HG03045 (cell line): ENCODE measurements at regions not wholly inside any gene's neighbourhood (a gene's known extent, or its start where the extent isn't known, plus 50 kb on each side); places are given as distances from the start of the nearest gene placed in this dataset.
"Not testable (repeated sequence)": the region's sequence is repeated elsewhere in the genome, so short reads cannot be mapped to it uniquely, and the experiment has no call there.

Source experiments
- ATAC-seq: cut with Tn5 transposase; IDR thresholded peaks from one replicate; pipeline ENCODE4 v1.9.1; 2021; ENCODE audit warnings: mild to moderate bottlenecking, moderate library complexity; ENCODE audit not compliant: unreplicated experiment

DNA sequence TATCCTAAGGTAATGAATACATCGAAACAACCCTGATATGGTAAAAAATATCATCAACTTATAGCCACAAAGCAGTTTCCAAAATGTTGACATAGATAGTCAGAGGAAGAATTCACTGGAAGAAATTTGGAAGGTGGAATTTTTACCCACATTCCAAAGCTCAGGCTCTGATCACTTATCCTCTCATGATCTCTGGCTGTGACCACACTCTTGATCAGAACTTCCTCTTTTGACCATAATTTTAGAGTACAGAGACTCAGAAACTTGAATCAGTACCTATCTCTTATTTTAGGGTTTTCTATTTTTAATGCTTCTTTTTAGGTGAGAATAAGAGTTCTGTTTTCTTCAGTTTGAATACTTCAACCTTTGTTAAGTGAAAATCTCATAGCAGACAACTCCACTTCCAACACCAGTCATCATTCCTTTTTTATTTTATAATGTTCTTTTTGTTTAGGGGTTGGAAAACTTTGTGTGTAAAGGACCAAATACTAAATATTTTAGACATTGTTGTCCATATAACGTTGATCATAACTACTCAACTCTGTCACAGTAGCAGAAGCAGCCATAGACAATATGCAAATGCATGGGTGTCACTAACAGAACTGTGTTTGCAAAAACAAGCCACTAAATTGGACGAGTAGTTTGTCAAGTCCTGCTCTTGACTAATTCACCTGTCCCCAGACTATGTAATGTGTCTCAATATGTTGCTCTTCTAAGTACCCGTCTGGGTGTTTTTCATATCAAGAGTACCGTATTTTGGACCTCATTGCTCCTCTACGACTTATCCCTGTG, 891.6 kb upstream of the CRIM1 start:
- ATAC-seq: no peak

DNA sequence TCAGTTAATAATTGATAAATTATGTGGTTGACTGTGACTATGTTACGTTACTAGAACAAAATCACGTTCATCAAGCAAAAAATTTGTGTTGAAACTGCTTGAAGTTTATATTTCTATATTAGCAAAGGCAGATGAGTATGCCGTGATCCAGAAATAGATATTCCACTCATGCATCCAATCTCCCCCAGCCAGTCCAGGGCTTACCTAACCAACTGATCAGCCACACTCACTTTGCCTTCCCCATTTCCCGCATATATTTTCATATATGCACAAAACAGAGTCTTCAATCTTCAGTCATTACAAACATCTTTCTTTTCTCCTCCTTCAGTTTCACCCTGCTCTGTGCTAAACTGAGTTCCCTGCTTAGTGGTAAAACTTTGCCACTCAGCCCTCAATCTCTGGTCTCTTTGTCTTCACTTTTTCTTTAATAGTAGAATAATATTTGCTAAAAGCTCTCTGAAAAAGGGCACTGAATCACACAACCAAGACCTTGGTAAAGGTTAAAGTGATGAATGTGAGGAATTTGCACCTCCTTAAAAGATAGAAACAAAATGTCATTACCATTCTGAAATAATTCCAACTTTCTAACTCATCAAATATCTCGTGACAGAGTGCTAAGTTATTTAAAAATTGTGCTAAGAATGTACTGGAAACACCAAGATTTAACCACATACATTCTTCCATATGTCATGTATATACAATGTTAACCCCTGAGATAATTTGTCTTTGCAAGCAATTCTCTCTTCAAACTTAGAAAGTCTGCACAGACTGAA, 893.2 kb upstream of the CRIM1 start:
- ATAC-seq: no peak

- ATAC-seq: no peak
Measured at GRCh38 chr2:35461406-35461805, 894.2 kb upstream of the CRIM1 start.

- ATAC-seq: no peak
Measured at GRCh38 chr2:35454966-35455638, 900.5 kb upstream of the CRIM1 start.

GRCh38 chr2:35447821-35448220, 907.8 kb upstream of the CRIM1 start:
- no peak for ATAC-seq

GRCh38 chr2:35447215-35447614, 908.4 kb upstream of the CRIM1 start:
- ATAC-seq: no peak

DNA sequence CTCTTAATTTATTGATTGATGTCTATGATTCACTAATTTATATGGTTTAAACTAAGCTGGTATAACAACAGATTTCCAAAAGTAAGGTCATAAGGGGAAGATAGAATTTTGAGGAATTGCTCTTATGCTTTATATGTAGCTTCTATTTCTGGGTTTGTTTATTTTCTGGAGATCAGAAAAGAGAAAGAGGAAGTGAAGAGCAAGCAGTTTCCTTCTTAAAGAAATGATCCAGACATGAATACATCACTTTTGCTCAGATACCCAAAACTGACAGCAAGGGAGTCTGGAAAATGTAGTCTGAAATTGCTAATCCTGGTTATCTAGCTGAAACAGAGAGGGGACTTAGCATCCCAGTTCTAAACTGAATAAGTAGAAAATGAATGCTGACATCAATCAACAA, 912.5 kb upstream of the CRIM1 start:
- ATAC-seq: no peak

DNA sequence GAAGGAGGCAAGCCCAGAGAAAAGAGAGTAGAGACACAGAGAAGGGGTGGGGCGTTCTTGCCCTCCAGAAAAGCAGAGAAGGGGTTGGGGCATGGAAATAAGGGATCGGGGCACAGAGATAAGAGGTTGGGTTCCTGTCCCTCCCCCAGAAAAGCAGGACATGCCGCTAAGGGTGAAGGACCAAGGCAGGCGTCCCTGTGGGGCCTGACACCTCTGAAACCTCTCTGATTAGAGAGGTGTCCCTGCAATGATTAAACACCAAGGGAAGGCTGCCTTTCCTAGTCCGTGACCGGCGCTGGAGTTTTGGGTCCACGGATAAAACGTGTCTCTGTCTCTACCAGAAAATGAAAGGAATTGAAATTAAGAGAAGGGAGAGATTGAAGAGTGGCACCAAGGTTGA, 914.0 kb upstream of the CRIM1 start:
- ATAC-seq: not testable (repeated sequence)

DNA sequence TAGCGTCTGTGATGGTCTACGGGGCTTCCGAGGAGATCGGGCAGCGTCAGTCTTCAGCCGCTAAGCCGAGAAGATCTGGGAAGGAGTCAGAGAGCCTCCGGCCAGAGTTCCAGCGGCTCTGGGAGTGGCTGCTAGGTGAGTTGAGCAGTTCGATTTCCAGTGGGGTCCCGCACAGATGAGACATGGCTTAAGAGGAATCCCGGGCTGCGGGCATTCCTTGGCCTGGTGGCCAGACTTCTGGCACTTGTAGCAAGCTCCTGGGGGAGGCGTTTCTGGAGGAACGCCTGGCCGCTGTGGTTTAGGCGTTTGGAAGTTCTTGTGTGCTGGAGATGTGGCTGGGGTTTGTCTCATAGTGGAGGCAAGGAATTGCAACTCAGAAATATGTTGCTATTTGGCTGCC, 915.3 kb upstream of the CRIM1 start:
- ATAC-seq: not testable (repeated sequence)

GRCh38 chr2:35436893-35437292, 918.7 kb upstream of the CRIM1 start:
- ATAC-seq: not testable (repeated sequence)

DNA sequence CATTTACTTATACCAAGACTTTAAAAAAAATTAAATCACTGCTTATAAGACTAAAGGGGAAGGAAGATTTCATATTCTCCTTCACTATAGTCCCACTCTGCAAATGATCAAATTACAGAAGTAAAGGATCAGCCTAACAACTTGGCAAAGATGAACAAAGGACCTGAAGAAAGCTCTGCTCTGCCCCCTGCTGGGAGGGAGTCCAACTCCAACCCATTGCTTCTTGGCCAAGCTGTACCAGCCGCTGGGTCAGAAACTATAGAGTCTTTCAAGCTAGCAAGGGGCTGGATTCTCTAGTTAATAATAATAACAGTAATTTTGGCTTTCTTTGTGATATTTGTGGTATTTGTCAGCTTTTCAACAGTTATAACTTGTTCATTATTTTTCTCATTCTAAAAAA, 927.0 kb upstream of the CRIM1 start:
- ATAC-seq: no peak

DNA sequence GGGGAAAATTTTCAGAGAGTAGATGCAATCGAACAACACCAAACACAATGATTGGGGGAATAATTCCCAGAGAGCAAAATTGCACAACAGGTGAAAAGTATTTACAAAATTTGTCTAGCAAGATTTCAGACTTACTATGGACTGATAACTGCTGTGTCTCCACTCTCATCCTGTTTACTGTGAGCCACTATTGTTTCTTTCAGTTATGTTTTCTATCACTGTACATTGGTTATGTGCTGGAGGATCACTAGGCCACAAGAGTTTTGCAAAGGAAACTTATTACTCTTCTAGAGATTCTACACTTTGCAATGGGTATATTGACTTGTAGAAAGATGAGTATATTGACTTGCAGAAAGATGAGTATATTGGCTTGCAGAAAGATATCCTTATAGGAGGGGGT, 934.1 kb upstream of the CRIM1 start:
- ATAC-seq: no peak

- ATAC-seq: no peak
Measured at GRCh38 chr2:35417293-35417692, 938.3 kb upstream of the CRIM1 start.

GRCh38 chr2:35416391-35417140, 939.0 kb upstream of the CRIM1 start:
- ATAC-seq: no peak

DNA sequence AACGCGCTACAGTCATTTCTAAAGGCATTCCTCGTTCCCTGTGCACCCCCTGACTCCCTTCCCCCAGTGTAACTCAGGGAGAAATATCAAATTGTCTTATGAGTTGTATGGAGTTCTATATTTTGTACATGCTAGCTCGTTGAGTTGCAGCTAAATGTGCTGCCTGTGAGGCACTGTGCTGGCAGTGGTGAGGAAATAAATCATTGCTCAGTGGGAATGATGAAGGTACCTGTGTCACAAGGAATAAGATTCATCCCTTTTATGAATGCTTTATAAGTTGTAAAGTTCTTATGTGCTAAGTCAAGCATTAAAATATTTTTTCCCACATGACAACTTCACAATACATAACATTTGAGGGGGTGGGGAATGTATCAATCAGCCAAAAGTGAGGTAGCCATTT, 939.6 kb upstream of the CRIM1 start:
- no peak for ATAC-seq

GRCh38 chr2:35415282-35415681, 940.3 kb upstream of the CRIM1 start:
- ATAC-seq: no peak

DNA sequence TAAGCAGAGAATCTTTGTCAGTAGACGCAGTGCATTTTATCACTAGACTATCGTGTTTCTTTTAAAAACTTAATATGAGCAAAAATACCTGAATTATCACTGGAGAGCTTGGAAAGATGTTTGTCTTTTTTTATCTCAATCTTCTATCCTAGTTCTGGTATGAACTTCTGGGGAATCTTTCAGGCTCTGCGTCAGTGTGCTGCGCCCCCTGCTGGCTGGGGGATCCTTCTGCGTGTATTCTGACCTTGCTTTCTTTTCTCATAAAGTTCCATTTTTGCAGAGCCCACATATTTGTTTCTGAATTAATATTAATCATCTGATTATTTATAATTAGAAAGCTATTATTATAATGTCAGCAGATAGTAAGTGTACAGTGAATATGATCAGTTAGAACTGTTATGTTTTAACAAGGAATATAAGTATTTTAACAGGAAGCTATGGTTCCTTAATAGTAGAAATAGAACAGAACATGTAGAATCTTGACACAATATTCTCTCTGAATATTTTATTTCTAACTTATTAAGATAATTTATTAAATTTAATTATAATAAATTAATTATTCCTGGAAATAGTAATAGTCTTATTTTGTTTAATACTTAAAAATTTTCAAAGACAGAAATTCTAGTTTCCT, 945.0 kb upstream of the CRIM1 start:
- peak; percentile 50 for ATAC-seq

DNA sequence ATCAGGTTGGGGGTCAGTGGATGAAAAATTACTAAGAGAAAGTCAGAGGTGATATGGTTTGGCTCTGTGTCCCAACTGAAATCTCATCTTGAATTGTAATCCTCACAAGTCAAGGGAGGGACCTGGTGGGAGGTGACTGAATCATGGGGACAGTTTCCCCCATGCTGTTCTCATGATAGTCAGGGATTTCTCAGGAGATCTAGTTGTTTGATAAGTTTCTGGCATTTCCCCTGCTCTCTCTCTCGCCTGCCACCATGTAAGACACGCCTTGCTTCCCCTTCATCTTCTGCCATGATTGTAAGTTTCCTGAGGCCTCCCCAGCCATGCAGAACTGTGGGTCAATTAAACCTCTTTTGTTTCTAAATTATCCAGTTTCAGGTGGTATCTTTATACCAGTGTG, 945.8 kb upstream of the CRIM1 start:
- no peak for ATAC-seq

DNA sequence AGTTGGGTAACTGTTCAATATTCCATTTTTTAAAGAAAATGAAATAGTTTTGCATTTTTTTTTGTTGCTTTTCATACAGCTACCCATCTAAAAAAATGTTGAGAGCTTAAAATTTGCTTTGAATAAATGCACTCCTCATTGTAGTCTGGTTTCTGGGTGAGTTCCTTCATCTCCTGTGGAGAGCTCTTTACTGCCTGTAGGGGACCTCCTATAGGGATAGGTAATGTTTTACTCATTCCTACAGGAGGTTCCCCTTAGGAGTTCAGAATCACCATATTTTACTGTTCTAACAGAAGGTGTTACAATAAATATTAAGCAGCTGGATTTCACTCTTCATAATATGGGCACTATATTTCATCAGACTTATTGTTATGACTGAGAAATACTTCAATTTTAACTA, 947.3 kb upstream of the CRIM1 start:
- ATAC-seq: no peak

- no peak for ATAC-seq
Measured at GRCh38 chr2:35391736-35392442, 963.7 kb upstream of the CRIM1 start.
